ENCODE measurements at regions not wholly inside any gene's neighbourhood (a gene's known extent, or its start where the extent isn't known, plus 50 kb on each side); places are given as distances from the start of the nearest gene placed in this dataset.

- TF ChIP-seq CTCF (IDR thresholded peaks at IDR 0.05; ENCODE audit: insufficient read depth, low read depth, low read length) (no peak), EZH2 (IDR thresholded peaks at IDR 0.05; ENCODE audit: insufficient read depth, low read length) (no peak)
Observed at GRCh38 chr4:177718514-177718913, 276.3 kb upstream of the AGA start.
